Esophagus muscularis mucosa (tissue), 4 donors: ENCODE measurements at regions not wholly inside any gene's neighbourhood (a gene's known extent, or its start where the extent isn't known, plus 50 kb on each side); places are given as distances from the start of the nearest gene placed in this dataset.

Experiments
- EP300 ChIP-seq: sonication (generic); formaldehyde crosslinking; IDR thresholded peaks from one replicate; pipeline ENCODE4 v1.6.1; 2017; ENCODE audit warnings: antibody characterized with exemption
- POLR2A ChIP-seq: fragments of 450-650 bp; IDR thresholded peaks from one replicate; pipeline ENCODE4 v1.6.1; 2017; ENCODE audit warnings: antibody characterized with exemption, moderate library complexity, mild to moderate bottlenecking, low read depth
- TF ChIP-seq, protein P1 (sequence below), 3 experiments: fragments of 200-600 bp in 2 of 3; fragments of 450-650 bp in 1 of 3; sonication (generic) in 2 of 3; IDR thresholded peaks; one replicate each; pipeline ENCODE4 v1.5.1; 2017 to 2019; ENCODE audit warnings: antibody characterized with exemption in 3 of 3, mild to moderate bottlenecking in 2 of 3, moderate library complexity in 1 of 3

DNA sequence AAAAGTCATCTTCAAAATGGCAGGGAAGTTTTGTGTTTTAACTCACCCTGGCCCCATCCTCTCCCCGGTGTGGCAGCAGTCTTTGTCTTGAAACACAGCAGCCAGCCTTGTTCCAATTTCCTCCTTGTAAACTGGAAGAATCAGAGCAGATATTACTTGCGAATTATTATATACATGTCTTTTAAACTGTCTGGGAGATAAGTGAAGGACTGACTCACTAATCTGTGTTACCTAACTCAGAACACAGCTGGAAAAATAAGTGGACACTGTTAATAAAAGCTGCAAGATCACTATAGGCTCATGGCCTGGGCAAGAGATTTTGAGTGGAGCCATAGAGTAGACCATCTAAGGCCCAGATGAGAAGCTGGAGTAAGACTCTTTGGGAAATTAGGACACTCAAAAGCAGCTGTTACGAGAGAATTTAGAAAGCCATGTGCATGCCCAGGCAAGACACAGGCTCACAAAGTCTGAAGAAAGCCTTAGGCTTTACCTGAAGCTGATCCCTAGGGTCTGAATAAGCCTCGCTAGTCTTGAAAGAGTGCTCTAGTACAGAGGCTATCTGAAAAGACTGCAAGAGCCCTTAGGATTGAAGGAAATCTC, 233.0 kb upstream of the RAB4A start:
- TF ChIP-seq, protein P1, sequence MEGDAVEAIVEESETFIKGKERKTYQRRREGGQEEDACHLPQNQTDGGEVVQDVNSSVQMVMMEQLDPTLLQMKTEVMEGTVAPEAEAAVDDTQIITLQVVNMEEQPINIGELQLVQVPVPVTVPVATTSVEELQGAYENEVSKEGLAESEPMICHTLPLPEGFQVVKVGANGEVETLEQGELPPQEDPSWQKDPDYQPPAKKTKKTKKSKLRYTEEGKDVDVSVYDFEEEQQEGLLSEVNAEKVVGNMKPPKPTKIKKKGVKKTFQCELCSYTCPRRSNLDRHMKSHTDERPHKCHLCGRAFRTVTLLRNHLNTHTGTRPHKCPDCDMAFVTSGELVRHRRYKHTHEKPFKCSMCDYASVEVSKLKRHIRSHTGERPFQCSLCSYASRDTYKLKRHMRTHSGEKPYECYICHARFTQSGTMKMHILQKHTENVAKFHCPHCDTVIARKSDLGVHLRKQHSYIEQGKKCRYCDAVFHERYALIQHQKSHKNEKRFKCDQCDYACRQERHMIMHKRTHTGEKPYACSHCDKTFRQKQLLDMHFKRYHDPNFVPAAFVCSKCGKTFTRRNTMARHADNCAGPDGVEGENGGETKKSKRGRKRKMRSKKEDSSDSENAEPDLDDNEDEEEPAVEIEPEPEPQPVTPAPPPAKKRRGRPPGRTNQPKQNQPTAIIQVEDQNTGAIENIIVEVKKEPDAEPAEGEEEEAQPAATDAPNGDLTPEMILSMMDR (IDR thresholded peaks at IDR 0.05), result no peak
- TF ChIP-seq POLR2A, result no peak
- no peak for TF ChIP-seq EP300
